OCI-LY1 (cell line): ENCODE measurements at regions not wholly inside any gene's neighbourhood (a gene's known extent, or its start where the extent isn't known, plus 50 kb on each side); places are given as distances from the start of the nearest gene placed in this dataset.

Experiments
- CTCF ChIP-seq: fragments of 200-600 bp; sonication (generic), shearing (Covaris generic); IDR thresholded peaks from 2 replicates; pipeline ENCODE4 v1.5.1; 2017; ENCODE audit warnings: mild to moderate bottlenecking, antibody characterized with exemption, low read length, moderate library complexity, mixed read lengths
- EZH2 ChIP-seq: fragments of 200-600 bp; sonication (generic), shearing (Covaris generic); IDR thresholded peaks from 2 replicates; pipeline ENCODE4 v1.8.0; 2017; ENCODE audit warnings: borderline replicate concordance, mixed run types, mild to moderate bottlenecking, antibody characterized with exemption, low read length, moderate library complexity, mixed read lengths

GRCh38 chr12:116366456-116366776 is 88.9 kb upstream of the MED13L start:
- TF ChIP-seq CTCF (no peak), EZH2 (no peak)
